ENCODE measurements at regions not wholly inside any gene's neighbourhood (a gene's known extent, or its start where the extent isn't known, plus 50 kb on each side); places are given as distances from the start of the nearest gene placed in this dataset.
"Not testable (repeated sequence)": the region's sequence is repeated elsewhere in the genome, so short reads cannot be mapped to it uniquely, and the experiment has no call there.

DNA sequence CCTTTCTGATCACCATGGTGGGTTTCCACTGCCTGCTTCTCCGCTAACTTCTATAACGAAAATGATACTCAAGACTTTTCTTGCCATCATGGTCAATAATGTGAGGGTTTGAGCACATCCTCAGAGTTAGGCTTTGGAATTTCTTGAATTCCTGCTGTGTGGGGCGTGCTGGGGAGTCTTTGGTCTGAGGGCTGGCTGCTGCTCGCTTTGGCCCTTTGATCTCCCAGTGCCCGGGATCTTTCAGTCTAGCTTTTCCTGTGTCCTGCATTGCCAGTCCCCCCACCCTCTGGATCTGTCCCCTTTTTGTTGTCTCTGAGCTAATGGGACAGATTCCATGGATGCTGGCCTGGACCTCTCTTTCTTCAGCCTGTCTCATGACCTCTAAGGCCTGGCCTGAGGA, 182.6 kb downstream of the NPIPA7 start:
- not testable (repeated sequence) for DNase-seq (ENCODE audit: low read depth in 3 of 3)

DNA sequence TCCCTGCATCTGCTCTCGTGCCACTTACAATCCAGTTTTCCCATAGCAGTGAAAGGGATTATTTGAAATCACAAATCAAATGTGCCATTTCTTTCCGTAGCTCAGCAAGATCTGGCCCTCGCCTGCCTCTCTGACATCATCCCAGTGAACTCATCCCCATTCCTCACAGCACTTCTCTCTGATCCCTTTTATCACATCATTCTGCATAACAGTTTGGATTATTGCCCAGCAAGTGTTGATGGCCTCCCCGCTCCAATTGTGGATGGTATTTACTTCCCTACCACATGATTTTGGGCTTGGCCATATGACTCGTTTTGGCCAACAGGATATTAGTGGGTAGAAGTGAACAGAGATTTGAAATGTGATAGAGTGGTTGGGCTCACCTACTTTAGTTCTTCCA, 185.0 kb downstream of the NPIPA7 start:
- not testable (repeated sequence) for DNase-seq (ENCODE audit: low read depth in 3 of 3)

DNA sequence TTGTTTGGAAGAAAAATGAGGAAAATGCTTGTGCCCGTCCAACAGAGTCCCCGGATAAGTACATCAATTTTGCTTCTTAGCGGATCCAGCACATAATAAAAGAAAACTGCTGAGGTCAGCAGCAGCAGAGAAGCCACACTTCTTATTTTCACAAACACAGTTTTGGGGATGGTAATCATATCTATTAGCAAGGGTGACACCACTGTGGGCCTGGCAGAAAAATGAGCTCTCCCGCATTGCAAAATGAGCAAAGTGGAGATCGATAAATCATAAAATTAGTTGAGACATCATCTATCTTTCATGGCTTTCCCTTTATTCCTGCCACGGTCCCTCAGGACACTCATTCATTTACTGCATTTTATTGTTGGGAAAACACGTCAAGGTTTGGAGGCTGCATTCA, 186.4 kb downstream of the NPIPA7 start:
- not testable (repeated sequence) for DNase-seq (ENCODE audit: low read depth in 3 of 3)

DNA sequence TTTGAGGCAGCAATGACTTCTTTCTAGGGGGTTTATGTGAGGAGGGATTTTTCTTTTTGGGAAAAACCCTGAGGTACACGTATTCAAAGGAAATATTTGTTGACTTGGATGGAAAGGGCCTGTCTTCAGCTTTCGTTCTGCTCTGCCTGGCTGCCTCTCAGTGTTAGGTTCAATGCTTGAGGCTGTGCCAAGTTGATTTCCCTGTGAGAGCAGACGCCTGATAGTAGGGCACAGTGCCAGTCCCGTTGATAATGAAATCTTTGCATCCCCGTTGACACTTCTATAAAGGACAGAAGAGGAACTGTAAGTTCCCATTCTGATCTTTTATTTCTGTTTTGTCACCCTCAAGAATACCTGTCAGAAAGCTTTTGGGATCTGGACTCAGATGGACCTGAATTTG, 191.1 kb downstream of the NPIPA7 start:
- DNase-seq (ENCODE audit: low read depth in 3 of 3), result not testable (repeated sequence)

DNA sequence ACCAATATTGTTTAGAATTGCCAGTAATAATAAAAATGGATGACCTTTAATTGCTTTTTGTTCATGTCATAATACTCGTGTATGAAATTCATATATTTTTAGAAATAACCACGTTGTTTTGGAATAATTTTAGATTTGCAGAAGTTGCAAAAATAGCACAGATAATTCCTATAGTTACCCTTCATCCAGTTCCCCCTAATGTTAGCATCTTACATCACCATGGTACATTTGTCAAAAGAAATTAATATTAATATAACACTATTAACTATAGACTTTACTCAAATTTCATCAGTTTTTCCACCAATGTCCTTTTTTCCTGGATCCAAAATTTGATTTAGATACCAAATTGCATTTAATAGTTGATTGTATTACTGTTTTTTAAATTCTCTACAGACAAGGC, 191.9 kb downstream of the NPIPA7 start:
- not testable (repeated sequence) for DNase-seq (ENCODE audit: low read depth in 3 of 3)

DNA sequence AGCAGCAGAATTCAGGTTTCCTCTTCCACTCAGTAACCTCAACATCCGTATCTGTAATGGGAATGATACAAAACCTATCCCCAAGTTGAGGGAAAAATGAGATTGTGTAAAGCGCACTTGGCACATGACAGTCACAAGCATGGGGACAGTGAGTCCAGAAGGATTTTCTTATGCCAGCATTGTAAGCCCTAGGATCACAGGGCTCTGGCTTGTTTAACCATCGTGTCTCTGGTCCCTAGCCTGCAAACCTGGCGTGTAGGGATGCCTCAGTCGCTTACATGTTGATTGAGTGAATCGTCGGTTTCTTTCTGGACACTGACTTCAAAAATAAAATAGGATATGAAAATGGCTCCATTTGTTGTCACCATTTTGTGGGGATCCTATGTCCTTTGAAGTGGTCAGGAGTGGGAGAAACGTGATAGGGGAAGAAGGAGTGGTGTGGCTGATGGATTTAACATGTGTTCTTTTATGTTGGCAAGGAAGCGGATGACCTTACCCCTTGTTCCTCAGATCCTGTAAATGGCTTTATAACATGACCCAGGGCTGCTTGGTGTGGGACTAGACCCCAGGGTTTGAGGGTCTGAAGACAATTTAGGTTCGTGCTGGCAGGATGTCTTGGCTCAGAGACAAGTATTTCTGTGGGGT, 193.3 kb downstream of the NPIPA7 start:
- DNase-seq (ENCODE audit: low read depth in 3 of 3), result not testable (repeated sequence)

DNA sequence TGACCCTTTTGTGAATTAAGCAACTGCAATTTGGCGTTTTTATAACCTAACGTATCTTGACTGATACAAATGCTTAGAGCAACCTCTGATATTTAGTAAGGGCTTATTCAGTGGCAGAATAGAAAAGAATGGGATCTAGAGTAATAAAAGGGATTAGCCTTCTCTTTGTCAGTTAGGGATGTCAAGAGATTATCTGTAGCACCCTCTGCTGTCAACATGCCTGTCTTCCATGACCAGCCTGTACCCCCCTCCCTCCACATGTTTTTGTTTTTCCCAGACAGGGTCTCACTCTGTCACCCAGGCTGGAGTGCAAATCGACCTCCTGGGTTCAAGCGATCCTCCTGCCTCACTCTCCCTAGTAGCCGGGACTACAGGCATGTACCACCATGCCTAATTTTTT, 198.1 kb downstream of the NPIPA7 start:
- not testable (repeated sequence) for DNase-seq (ENCODE audit: low read depth in 3 of 3)

DNA sequence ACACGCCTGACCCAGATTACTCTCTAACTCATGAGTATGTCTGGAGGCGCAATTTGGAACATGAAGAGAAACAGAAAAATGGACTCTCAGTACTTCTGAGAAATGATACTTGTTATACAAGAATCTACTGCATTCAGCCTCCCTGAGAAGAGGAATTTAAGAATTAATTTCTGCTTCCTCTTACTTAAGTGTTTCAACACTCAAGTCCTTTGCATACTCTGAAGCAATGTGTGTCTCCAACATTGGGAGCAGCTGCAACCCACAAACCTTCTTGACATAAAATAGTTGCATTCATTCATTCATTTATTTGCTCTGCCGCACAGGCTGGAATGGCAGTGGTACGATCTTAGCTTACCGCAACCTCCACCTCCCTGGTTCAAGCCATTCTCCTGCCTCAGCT, 199.8 kb downstream of the NPIPA7 start:
- no peak for DNase-seq (ENCODE audit: low read depth in 3 of 3)

DNA sequence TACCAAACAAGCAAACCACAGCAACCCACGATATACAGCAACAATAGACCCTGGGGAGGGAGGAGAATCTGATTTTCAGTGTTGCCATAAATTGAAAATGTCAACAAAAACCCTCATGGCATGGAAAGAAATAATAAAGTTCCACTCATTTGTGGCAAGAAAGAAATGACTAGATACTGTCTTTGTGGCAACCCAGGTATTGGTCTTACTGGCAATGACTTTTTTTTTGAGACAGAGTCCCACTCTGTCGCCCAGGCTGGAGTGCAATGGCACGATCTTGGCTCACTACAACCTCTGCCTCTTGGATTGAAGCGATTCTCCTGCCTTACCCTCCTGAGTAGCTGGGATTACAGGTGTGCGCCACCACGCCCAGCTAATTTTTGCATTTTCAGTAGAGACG, 204.0 kb downstream of the NPIPA7 start:
- DNase-seq (ENCODE audit: low read depth in 3 of 3), result not testable (repeated sequence)

DNA sequence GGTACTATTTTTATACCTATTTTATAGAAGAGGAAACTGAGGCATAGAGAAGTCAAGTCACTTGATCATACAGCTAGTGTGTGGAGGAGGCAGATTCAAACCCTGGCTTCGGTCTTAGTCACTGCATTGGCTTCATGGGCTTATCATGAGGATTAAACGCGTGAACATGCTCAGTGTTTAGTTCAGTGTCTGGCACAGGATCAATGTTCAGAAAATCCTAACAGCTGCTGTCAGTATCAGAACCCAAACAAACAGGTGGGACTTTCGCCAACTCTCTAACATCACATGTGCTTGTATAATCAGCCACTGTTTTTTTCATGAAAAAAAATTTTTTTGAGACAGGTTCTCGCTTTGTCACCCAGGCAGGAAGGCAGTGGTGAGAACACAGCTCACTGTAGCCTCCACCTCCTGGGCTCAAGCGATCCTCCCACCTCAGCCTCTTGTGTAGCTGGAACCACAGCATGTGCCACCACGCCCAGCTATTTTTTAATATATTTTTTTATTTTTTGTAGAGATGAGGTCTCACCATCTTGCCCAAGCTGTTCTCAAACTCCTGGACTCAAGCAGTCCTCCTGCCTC, 207.2 kb downstream of the NPIPA7 start:
- not testable (repeated sequence) for DNase-seq (ENCODE audit: low read depth in 3 of 3)

DNA sequence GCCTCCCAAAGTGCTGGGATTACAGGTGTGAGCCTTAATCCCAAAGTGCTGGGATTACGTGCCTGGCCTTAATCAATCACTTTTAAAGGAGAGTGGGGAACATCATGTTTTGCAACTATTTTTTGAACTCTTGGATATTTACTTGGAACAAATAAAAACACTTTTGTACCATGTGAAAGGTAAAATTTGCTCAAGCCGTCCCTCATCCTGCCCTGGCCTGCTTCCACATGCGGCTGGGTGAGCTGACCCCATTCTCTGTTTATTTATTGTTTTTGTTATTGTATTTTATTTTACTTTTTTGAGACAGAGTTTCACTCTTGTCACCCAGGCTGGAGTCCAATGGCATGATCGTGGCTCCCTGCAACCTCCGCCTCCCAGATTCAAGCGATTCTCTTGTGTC, 208.0 kb downstream of the NPIPA7 start:
- not testable (repeated sequence) for DNase-seq (ENCODE audit: low read depth in 3 of 3)

DNA sequence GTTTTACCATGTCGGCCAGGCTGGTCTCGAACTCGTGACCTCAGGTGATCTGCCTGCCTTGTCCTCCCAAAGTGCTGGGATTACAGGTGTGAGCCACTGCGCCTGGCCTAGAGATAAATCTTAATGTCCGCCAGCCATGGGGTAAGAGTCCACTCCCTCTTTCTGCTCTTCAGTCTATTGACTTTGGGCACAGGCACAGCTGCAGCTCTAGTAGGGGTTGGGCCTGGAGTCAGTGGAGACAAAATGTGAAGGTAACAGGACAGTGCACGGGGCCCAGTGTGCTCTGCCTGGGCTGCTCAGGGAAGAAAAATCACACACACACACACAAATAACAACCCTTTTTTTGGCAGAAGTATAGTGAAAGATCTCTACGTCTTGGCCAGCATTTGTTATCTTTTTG, 209.5 kb downstream of the NPIPA7 start:
- DNase-seq (ENCODE audit: low read depth in 3 of 3), result not testable (repeated sequence)

DNA sequence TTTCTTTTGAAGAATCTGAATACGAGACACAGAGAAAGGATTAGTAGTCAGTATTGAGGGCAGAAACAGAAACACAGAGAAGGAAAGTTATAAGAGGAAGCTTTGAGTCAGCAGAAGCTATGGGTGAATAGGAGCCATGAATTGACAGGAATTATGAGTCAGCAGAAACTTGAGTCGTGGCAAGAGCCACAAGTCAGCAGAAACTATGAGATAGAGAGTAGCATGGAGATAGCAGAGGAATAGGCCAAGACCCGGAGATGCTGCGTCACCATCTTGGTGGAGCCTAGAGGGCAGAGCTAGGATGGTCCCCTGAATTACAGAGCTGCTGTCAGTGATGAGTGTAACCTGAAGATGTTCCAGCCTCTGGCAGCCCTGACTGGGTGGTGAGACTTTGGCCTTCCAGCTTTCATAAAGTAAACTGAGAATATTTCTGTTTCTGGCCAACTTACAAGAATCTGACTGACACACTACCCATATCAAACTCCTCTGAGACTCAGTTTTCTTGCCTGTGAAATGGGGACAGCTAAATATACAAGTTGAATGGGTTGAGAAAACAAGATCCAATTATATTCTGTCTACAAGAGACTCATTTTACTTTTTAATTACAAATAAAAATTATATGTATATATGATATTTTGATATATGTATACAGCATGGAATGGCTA, 211.8 kb downstream of the NPIPA7 start:
- DNase-seq (ENCODE audit: low read depth in 3 of 3), result not testable (repeated sequence)

DNA sequence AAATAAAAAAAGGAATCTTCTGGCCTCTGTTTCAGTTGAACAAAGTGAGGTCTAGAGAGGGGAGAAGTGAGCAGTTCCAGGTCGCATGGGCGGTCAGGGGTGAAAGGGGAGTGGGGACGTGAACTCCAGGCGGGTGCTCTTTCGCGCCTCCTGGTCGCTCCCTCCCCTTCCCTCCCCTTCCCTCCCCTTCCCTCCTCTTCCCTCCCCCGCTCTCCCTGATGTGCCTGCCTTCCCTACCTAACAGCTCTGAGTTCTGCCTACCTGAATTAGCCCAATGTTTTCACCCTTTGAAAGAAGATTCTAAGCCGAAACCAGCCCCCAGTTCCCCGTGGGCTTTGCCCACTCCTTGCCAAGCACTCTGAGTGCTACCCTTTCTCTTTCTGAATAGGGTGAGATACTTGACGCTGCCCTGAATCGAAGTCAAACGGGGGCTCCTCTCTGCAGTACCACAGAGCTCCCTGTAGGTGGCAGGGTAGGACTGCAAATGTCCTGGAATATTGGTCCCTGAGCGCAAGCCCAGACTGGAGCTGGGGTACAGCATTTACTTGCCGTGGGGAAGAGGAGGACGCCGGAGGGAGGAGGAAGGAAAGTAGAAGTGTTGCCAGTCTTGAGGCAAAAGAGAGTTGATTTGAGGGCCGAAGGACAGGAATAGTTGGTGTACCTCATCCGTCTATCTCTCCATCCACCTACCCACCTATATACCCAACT, 214.4 kb downstream of the NPIPA7 start:
- DNase-seq (ENCODE audit: low read depth in 3 of 3), result peak; percentile 8 to 13 (median 13)

DNA sequence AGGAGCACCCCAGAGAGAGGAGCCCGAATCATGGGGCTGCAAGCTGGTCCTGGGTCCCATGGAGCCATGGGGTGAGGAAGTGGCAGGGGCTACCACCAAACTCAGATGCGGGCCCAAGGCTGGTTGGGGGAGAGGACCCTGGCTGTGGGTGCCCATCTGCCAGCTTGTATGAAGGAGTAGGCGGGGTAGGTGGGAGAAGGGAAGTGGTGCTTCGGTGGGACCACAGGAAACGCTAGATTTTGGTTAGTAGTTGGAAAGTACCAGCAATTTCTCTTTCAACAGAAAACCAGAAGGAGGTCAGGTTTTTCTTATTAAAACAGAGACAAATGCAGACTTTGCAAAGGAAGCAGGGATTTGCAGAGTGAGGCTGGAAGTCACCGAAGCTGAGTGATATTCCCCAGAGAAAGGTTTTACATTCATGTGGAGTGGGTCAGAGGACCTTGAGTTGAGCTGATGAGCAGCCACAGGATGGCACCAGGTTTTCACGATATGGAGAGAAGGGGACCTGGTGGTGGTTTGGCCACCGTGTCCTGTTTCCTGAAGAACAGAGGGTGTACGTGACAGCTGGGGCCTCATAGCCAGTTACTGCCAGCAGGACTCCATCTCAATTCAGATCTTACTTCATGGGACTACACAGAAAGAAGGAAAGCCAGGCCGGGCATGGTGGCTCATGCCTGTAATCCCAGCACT, 216.2 kb downstream of the NPIPA7 start:
- DNase-seq (ENCODE audit: low read depth in 3 of 3), result not testable (repeated sequence)

DNA sequence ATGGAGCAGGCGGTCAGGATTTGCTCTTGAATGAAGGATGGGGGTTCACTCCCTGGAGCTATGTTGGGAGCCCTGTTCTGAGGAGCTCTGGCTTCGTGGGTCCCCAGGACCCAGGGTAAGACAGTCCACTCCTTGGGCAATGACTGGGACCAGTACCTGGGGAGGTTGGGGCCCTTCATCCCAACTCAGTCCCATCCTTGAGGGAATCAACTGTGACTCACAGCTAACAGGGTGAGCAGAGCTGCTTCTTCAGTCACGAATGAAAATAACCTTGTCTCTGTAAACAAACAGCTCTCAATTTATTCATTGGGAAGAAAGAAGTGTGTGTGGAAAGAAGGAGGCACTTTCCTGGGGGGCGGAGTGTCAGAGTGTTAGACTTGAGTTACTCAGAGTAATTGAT, 222.3 kb downstream of the NPIPA7 start:
- not testable (repeated sequence) for DNase-seq (ENCODE audit: low read depth in 3 of 3)

DNA sequence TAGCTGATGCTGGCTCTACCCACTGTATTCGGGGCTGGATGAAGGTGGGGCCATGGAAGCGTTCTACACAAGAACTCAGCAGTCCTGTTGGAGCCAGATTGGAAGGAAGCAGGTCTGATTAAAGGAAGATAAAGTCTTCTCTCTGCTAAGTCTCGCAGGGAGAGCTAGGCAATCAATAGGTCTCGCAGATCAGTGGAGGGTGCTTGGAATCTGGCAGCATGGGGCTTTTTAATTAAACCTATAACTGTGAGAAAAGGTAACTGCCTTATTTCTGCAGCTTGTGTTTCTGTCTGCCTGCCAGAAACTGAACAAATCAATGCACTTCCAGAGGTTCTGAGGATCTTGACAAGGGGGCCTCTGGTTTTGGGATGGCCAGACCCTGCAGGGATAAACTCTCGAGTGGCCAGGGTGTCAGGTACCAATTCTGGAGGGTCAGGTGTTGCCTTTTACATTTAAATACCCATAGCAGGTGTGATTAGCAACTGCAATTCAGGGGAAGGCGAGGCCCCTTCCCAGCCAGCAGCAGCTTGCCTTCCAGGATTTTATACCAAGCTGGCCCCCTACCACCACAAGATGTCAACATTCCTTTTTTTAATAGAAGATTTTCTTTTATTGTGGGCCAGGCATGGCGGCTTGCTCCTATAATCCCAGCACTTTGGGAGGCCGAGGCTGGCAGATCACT, 228.6 kb downstream of the NPIPA7 start:
- DNase-seq (ENCODE audit: low read depth in 3 of 3), result not testable (repeated sequence)

DNA sequence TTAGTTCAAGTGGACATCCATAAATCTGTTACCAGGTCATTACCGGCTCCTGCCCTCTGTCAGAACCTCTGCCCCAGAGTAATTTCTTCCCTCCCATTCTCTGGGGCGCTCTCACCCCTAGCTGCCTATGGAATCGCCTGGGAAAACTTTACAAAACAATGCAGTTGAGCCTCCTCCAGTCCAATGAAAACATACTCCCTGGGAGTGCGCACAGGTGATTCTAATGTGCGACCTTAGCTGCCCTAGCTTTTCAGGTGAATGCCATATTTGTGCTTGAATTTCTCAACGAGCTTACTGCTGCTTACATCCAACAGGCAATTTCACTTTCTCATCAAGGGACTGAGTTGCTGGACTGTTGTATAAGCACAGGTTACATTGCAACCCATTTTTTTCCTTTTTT, 230.7 kb downstream of the NPIPA7 start:
- not testable (repeated sequence) for DNase-seq (ENCODE audit: low read depth in 3 of 3)

DNA sequence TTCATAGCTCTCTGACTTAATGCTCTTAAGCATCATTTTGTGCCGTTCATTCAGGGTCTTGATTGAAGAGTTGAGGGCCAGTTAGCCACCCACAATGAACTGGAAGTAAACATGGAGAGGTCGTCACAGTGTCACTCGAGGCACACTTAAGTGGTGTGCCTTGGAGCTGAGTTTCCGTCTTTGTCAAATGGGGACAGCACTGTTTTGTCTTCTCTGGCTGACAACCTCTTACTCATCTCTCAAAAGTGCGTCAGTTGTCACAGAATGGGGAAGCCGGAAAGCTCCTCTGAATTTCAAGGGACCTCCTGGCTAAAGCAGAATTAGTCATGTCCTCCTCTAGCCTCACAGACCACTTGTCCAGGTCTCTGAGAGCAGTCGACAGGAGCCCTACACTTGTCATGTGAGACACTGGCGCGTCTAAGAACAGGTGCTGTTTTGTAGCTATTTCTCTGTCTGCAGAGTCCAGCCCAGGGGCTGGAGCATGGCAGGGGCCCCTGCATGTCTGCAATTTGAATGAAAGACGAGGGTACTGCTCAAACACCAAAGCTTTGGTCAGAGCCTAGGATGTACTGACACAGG, 231.5 kb downstream of the NPIPA7 start:
- DNase-seq (ENCODE audit: low read depth in 3 of 3), result not testable (repeated sequence)

DNA sequence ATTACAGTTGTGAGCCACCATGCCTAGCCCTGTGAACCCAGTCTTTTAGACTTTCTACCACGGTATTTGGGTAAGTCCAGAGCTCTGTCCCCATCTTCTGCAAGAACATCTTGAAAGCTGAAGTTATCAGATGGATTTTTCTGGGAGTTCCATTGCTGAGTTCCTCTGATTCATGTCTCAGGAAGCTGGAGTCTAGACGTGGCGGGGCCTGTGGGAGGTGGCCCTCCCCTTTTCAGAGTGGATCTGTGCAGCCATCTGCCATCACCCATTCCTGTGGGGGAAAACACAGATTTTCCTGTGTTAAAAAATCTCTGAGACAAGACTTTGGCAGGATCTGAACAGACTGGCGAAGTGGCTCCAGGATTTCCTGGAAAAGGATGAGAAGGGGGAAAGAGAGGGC, 234.3 kb downstream of the NPIPA7 start:
- not testable (repeated sequence) for DNase-seq (ENCODE audit: low read depth in 3 of 3)

DNA sequence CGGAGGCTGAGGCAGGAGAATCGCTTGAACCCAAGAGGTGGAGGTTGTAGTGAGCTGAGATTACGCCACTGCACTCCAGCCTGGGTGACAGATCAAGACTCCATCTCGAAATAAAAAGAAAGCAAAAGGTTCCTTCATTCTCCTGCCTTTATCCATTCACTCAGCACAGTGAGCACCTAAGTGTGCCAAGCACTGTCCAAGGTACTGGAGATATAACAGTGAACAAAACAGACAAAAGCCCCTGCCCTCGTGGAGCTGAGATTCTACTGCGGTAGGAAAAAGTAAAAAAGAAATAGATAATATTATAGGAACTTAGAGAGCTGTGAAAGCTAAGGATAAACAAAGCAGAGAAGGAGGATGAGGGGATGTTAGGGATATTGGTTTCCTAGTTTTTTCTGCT, 235.5 kb downstream of the NPIPA7 start:
- DNase-seq (ENCODE audit: low read depth in 3 of 3), result not testable (repeated sequence)
